ENCODE measurements at regions not wholly inside any gene's neighbourhood (a gene's known extent, or its start where the extent isn't known, plus 50 kb on each side); places are given as distances from the start of the nearest gene placed in this dataset.

- Histone ChIP-seq H3K36me3 (ENCODE audit: insufficient read depth, low read length) (no peaks in the 10 kb centered on the region), H2AFZ (ENCODE audit: low read depth, low read length) (no peak overlapping the region)
These were observed 141.2 kb downstream of the PRDM9 start for GRCh38 chr5:23648656-23649055.

GRCh38 chr5:23649594-23649993 lies 142.2 kb downstream of the PRDM9 start:
- no peaks in the 10 kb centered on the region for H3K4me1 ChIP-seq (ENCODE audit: insufficient read depth, low read length)
- H3K27me3 ChIP-seq (ENCODE audit: insufficient read depth, low read length), result no peaks in the 10 kb centered on the region
- no peaks in the 10 kb centered on the region for H3K36me3 ChIP-seq (ENCODE audit: insufficient read depth, low read length)
- H2AFZ ChIP-seq (ENCODE audit: low read depth, low read length), result no peak overlapping the region
- H3K9me3 ChIP-seq (ENCODE audit: low read length), result no peaks in the 10 kb centered on the region
- no peak overlapping the region for H3K4me3 ChIP-seq (ENCODE audit: low read length)

More at GRCh38 chr5:23648656-23649055, 141.2 kb downstream of the PRDM9 start:
- H3K4me3 ChIP-seq (ENCODE audit: low read length), result no peak overlapping the region
- no peaks in the 10 kb centered on the region for H3K4me1 ChIP-seq (ENCODE audit: insufficient read depth, low read length)
- H3K27me3 ChIP-seq (ENCODE audit: insufficient read depth, low read length), result no peaks in the 10 kb centered on the region
- H3K9me3 ChIP-seq (ENCODE audit: low read length), result no peaks in the 10 kb centered on the region

GRCh38 chr5:23655674-23656073 lies 148.3 kb downstream of the PRDM9 start:
- no peaks in the 10 kb centered on the region for H3K9me3 ChIP-seq (ENCODE audit: low read length)
- no peaks in the 10 kb centered on the region for H3K27me3 ChIP-seq (ENCODE audit: insufficient read depth, low read length)
- H3K36me3 ChIP-seq (ENCODE audit: insufficient read depth, low read length), result no peaks in the 10 kb centered on the region
- H3K4me1 ChIP-seq (ENCODE audit: insufficient read depth, low read length), result no peaks in the 10 kb centered on the region
- H2AFZ ChIP-seq (ENCODE audit: low read depth, low read length), result no peak overlapping the region
- no peak overlapping the region for H3K4me3 ChIP-seq (ENCODE audit: low read length)

GRCh38 chr5:23675456-23675855 lies 168.0 kb downstream of the PRDM9 start:
- no peak overlapping the region for H3K4me3 ChIP-seq (ENCODE audit: low read length)
- no peaks in the 10 kb centered on the region for H3K27me3 ChIP-seq (ENCODE audit: insufficient read depth, low read length)
- H3K9me3 ChIP-seq (ENCODE audit: low read length), result no peaks in the 10 kb centered on the region
- H2AFZ ChIP-seq (ENCODE audit: low read depth, low read length), result no peak overlapping the region
- H3K4me1 ChIP-seq (ENCODE audit: insufficient read depth, low read length), result no peaks in the 10 kb centered on the region
- H3K36me3 ChIP-seq (ENCODE audit: insufficient read depth, low read length), result no peaks in the 10 kb centered on the region

GRCh38 chr5:23677996-23678395 lies 170.6 kb downstream of the PRDM9 start:
- H2AFZ ChIP-seq (ENCODE audit: low read depth, low read length), result no peak overlapping the region
- H3K4me3 ChIP-seq (ENCODE audit: low read length), result no peak overlapping the region
- H3K9me3 ChIP-seq (ENCODE audit: low read length), result no peaks in the 10 kb centered on the region
- H3K36me3 ChIP-seq (ENCODE audit: insufficient read depth, low read length), result no peaks in the 10 kb centered on the region
- H3K4me1 ChIP-seq (ENCODE audit: insufficient read depth, low read length), result no peaks in the 10 kb centered on the region
- H3K27me3 ChIP-seq (ENCODE audit: insufficient read depth, low read length), result no peaks in the 10 kb centered on the region

GRCh38 chr5:23684103-23684502 lies 176.7 kb downstream of the PRDM9 start:
- H3K27me3 ChIP-seq (ENCODE audit: insufficient read depth, low read length), result no peaks in the 10 kb centered on the region
- H2AFZ ChIP-seq (ENCODE audit: low read depth, low read length), result no peak overlapping the region
- no peaks in the 10 kb centered on the region for H3K36me3 ChIP-seq (ENCODE audit: insufficient read depth, low read length)
- H3K4me1 ChIP-seq (ENCODE audit: insufficient read depth, low read length), result peaks cover 3% of the 10 kb centered on the region
- H3K9me3 ChIP-seq (ENCODE audit: low read length), result no peaks in the 10 kb centered on the region
- H3K4me3 ChIP-seq (ENCODE audit: low read length), result no peak overlapping the region

- Histone ChIP-seq H3K4me1 (ENCODE audit: insufficient read depth, low read length) (no peaks in the 10 kb centered on the region), H3K9me3 (ENCODE audit: low read length) (no peaks in the 10 kb centered on the region), H2AFZ (ENCODE audit: low read depth, low read length) (no peak overlapping the region), H3K36me3 (ENCODE audit: insufficient read depth, low read length) (no peaks in the 10 kb centered on the region), H3K27me3 (ENCODE audit: insufficient read depth, low read length) (no peaks in the 10 kb centered on the region), H3K4me3 (ENCODE audit: low read length) (no peak overlapping the region)
These were observed 196.8 kb downstream of the PRDM9 start for GRCh38 chr5:23703940-23704855.

- Histone ChIP-seq H3K27me3 (ENCODE audit: insufficient read depth, low read length) (no peaks in the 10 kb centered on the region), H3K4me1 (ENCODE audit: insufficient read depth, low read length) (no peaks in the 10 kb centered on the region), H2AFZ (ENCODE audit: low read depth, low read length) (no peak overlapping the region), H3K4me3 (ENCODE audit: low read length) (no peak overlapping the region), H3K36me3 (ENCODE audit: insufficient read depth, low read length) (no peaks in the 10 kb centered on the region), H3K9me3 (ENCODE audit: low read length) (no peaks in the 10 kb centered on the region)
These were observed 210.1 kb downstream of the PRDM9 start for GRCh38 chr5:23717486-23717885.

GRCh38 chr5:23718564-23718963 lies 211.2 kb downstream of the PRDM9 start:
- no peaks in the 10 kb centered on the region for H3K4me1 ChIP-seq (ENCODE audit: insufficient read depth, low read length)
- H3K4me3 ChIP-seq (ENCODE audit: low read length), result no peak overlapping the region
- no peaks in the 10 kb centered on the region for H3K9me3 ChIP-seq (ENCODE audit: low read length)
- H3K27me3 ChIP-seq (ENCODE audit: insufficient read depth, low read length), result no peaks in the 10 kb centered on the region
- H3K36me3 ChIP-seq (ENCODE audit: insufficient read depth, low read length), result no peaks in the 10 kb centered on the region
- H2AFZ ChIP-seq (ENCODE audit: low read depth, low read length), result no peak overlapping the region

- H3K9me3 ChIP-seq (ENCODE audit: low read length), result no peaks in the 10 kb centered on the region
These were observed 213.9 kb downstream of the PRDM9 start for GRCh38 chr5:23721336-23721735.

GRCh38 chr5:23727271-23727670 lies 219.9 kb downstream of the PRDM9 start:
- Histone ChIP-seq H3K4me1 (ENCODE audit: insufficient read depth, low read length) (no peaks in the 10 kb centered on the region), H2AFZ (ENCODE audit: low read depth, low read length) (no peak overlapping the region)

More at GRCh38 chr5:23721336-23721735, 213.9 kb downstream of the PRDM9 start:
- no peak overlapping the region for H2AFZ ChIP-seq (ENCODE audit: low read depth, low read length)
- no peaks in the 10 kb centered on the region for H3K36me3 ChIP-seq (ENCODE audit: insufficient read depth, low read length)
- no peaks in the 10 kb centered on the region for H3K27me3 ChIP-seq (ENCODE audit: insufficient read depth, low read length)
- H3K4me1 ChIP-seq (ENCODE audit: insufficient read depth, low read length), result no peaks in the 10 kb centered on the region
- H3K4me3 ChIP-seq (ENCODE audit: low read length), result no peak overlapping the region

GRCh38 chr5:23730023-23730422 lies 222.6 kb downstream of the PRDM9 start:
- Histone ChIP-seq H3K36me3 (ENCODE audit: insufficient read depth, low read length) (no peaks in the 10 kb centered on the region), H3K4me3 (ENCODE audit: low read length) (no peak overlapping the region)

More at GRCh38 chr5:23727271-23727670, 219.9 kb downstream of the PRDM9 start:
- no peaks in the 10 kb centered on the region for H3K27me3 ChIP-seq (ENCODE audit: insufficient read depth, low read length)
- no peaks in the 10 kb centered on the region for H3K9me3 ChIP-seq (ENCODE audit: low read length)
- no peaks in the 10 kb centered on the region for H3K36me3 ChIP-seq (ENCODE audit: insufficient read depth, low read length)
- no peak overlapping the region for H3K4me3 ChIP-seq (ENCODE audit: low read length)

GRCh38 chr5:23740029-23740428 lies 232.6 kb downstream of the PRDM9 start:
- Histone ChIP-seq H3K4me3 (ENCODE audit: low read length) (no peak overlapping the region), H3K9me3 (ENCODE audit: low read length) (no peaks in the 10 kb centered on the region), H2AFZ (ENCODE audit: low read depth, low read length) (no peak overlapping the region), H3K27me3 (ENCODE audit: insufficient read depth, low read length) (no peaks in the 10 kb centered on the region), H3K36me3 (ENCODE audit: insufficient read depth, low read length) (no peaks in the 10 kb centered on the region), H3K4me1 (ENCODE audit: insufficient read depth, low read length) (no peaks in the 10 kb centered on the region)

More at GRCh38 chr5:23730023-23730422, 222.6 kb downstream of the PRDM9 start:
- Histone ChIP-seq H2AFZ (ENCODE audit: low read depth, low read length) (no peak overlapping the region), H3K4me1 (ENCODE audit: insufficient read depth, low read length) (no peaks in the 10 kb centered on the region), H3K27me3 (ENCODE audit: insufficient read depth, low read length) (no peaks in the 10 kb centered on the region), H3K9me3 (ENCODE audit: low read length) (no peaks in the 10 kb centered on the region)
